Tibial nerve (tissue), 3 donors: ENCODE measurements at regions not wholly inside any gene's neighbourhood (a gene's known extent, or its start where the extent isn't known, plus 50 kb on each side); places are given as distances from the start of the nearest gene placed in this dataset.

ENCODE experiments used
- POLR2A ChIP-seq, 2 donors: fragments of 450-650 bp; IDR thresholded peaks; one replicate each; pipeline ENCODE4 v1.6.1; 2017; ENCODE audit warnings: antibody characterized with exemption in 2 of 2, mild to moderate bottlenecking in 2 of 2, moderate library complexity in 2 of 2
- TF ChIP-seq, protein P1 (sequence below), 5 experiments: fragments of 200-600 bp in 3 of 5; fragments of 450-650 bp in 2 of 5; sonication (generic) in 3 of 5; IDR thresholded peaks; one replicate each; pipeline ENCODE4 v1.5.1; 2016 to 2019; ENCODE audit warnings: antibody characterized with exemption in 5 of 5, mild to moderate bottlenecking in 3 of 5, moderate library complexity in 2 of 5

DNA sequence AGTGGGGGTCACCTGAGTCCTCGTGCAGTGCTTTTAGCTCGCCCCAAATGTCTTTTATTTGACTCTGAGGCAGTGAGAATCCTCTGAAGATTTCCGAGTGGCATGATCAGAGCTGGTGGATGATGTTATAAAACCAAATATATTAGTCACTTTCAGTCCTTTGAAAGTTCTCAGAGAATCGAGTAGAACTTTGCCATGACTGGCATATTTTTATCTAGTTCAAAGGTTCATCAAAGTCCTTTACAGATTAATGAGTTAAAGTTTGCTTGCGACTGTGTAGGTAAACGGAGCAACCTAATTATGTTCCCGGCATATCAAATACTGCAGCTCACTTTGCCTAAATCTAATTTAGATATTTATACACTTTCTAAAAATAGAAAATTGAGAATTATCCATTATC lies 498.5 kb upstream of the NOX3 start:
- TF ChIP-seq, protein P1, sequence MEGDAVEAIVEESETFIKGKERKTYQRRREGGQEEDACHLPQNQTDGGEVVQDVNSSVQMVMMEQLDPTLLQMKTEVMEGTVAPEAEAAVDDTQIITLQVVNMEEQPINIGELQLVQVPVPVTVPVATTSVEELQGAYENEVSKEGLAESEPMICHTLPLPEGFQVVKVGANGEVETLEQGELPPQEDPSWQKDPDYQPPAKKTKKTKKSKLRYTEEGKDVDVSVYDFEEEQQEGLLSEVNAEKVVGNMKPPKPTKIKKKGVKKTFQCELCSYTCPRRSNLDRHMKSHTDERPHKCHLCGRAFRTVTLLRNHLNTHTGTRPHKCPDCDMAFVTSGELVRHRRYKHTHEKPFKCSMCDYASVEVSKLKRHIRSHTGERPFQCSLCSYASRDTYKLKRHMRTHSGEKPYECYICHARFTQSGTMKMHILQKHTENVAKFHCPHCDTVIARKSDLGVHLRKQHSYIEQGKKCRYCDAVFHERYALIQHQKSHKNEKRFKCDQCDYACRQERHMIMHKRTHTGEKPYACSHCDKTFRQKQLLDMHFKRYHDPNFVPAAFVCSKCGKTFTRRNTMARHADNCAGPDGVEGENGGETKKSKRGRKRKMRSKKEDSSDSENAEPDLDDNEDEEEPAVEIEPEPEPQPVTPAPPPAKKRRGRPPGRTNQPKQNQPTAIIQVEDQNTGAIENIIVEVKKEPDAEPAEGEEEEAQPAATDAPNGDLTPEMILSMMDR (IDR thresholded peaks at IDR 0.05) = no peak
- no peak for TF ChIP-seq POLR2A (IDR thresholded peaks at IDR 0.05)
